Endothelial cell of umbilical vein (primary cell): ENCODE measurements at regions not wholly inside any gene's neighbourhood (a gene's known extent, or its start where the extent isn't known, plus 50 kb on each side); places are given as distances from the start of the nearest gene placed in this dataset.

Experiments
- BruUV-seq: library from RNA; stranded (reverse); fragments of 400-500 nt; replicated peaks from 2 replicates; lab custom pipeline; 2021; lab: Mats Ljungman, UMichigan
- CTCF ChIA-PET: fragments of 300-600, 350-600 bp; sonication (Branson Sonifier 250); formaldehyde crosslinking; loops from one replicate; lab custom pipeline; 2021; ENCODE audit warnings: antibody characterized with exemption, inconsistent platforms; lab: Charles Lee
- POLR2A ChIA-PET: fragments of 300-600, 350-600 bp; sonication (Branson Sonifier 250); formaldehyde crosslinking; loops from one replicate; lab custom pipeline; 2021; ENCODE audit warnings: antibody characterized with exemption, inconsistent platforms; lab: Charles Lee
- DNase-seq: peaks from one replicate; pipeline ENCODE4 v3.0.0-alpha.2; 2011; ENCODE audit warnings: low read depth, low spot score
- FAIRE-seq: peaks from 2 replicates; lab custom pipeline; 2011; peaks lifted over from hg19 to GRCh38; lab: Jason Lieb, UNC
- H2AFZ ChIP-seq: 2 replicates; pipeline ENCODE4 v1.6.0; 2012; ENCODE audit warnings: low read depth, low read length, control low read depth, inconsistent platforms
- H3K27ac ChIP-seq: 2 replicates; pipeline ENCODE4 v1.5.1; 2011; ENCODE audit warnings: low read depth, mild to moderate bottlenecking, control low read depth, low read length, moderate library complexity; ENCODE audit not compliant: insufficient read depth
- H3K27me3 ChIP-seq, 2 experiments: 2 replicates each; pipeline versions ENCODE4 v1.6.0 to v1.6.1; 2011; ENCODE audit warnings: low read length in 2 of 2, mixed read lengths in 1 of 2; ENCODE audit not compliant: control insufficient read depth in 2 of 2, insufficient read depth in 2 of 2
- H3K36me3 ChIP-seq, 2 experiments: 2 replicates in 1 of 2; 3 replicates in 1 of 2; pipeline ENCODE4 v1.5.1; 2011; ENCODE audit warnings: low read length in 2 of 2, mild to moderate bottlenecking in 1 of 2, moderate library complexity in 1 of 2; ENCODE audit not compliant: control insufficient read depth in 2 of 2, insufficient read depth in 2 of 2; ENCODE audit errors: extremely low read depth in 1 of 2
- H3K4me1 ChIP-seq: 3 replicates; pipeline ENCODE4 v1.5.1; 2011; ENCODE audit warnings: mild to moderate bottlenecking, low read length; ENCODE audit not compliant: control insufficient read depth, insufficient read depth; ENCODE audit errors: extremely low read depth
- H3K4me2 ChIP-seq: 2 replicates; pipeline ENCODE4 v1.6.1; 2011; ENCODE audit warnings: low read length, control low read depth, mixed read lengths; ENCODE audit not compliant: insufficient read depth
- H3K4me3 ChIP-seq, 3 experiments: fragments of 200-600 bp in 1 of 3; sonication (generic), shearing (Covaris generic) in 1 of 3; replicated peaks in 1 of 3; 2 replicates each; pipeline ENCODE4 v1.5.1; 2011 to 2016; ENCODE audit warnings: control low read depth in 3 of 3, low read length in 3 of 3, mild to moderate bottlenecking in 2 of 3, inconsistent platforms in 1 of 3, low read depth in 1 of 3, moderate library complexity in 1 of 3; ENCODE audit not compliant: insufficient read depth in 1 of 3
- H3K79me2 ChIP-seq: 2 replicates; pipeline ENCODE4 v1.6.0; 2012; ENCODE audit warnings: low read length, inconsistent platforms; ENCODE audit not compliant: control insufficient read depth, insufficient read depth
- H3K9ac ChIP-seq: replicated peaks from 2 replicates; pipeline ENCODE3; 2011; ENCODE audit warnings: low read length, control low read depth; ENCODE audit not compliant: insufficient read depth; ENCODE audit errors: extremely low read depth
- H3K9me1 ChIP-seq: replicated peaks from 3 replicates; pipeline ENCODE4 v1.6.0; 2011; ENCODE audit warnings: mild to moderate bottlenecking, low read length; ENCODE audit not compliant: control insufficient read depth, insufficient read depth; ENCODE audit errors: extremely low read depth
- H3K9me3 ChIP-seq: replicated peaks from 2 replicates; pipeline ENCODE4 v1.5.1; 2012; ENCODE audit warnings: low read length, inconsistent platforms; ENCODE audit not compliant: control insufficient read depth, insufficient read depth
- H4K20me1 ChIP-seq: replicated peaks from 2 replicates; pipeline ENCODE3; 2011; ENCODE audit warnings: mild to moderate bottlenecking, low read length; ENCODE audit not compliant: control insufficient read depth, insufficient read depth; ENCODE audit errors: extremely low read depth
- EZH2 ChIP-seq: IDR thresholded peaks from 2 replicates; pipeline ENCODE4 v1.6.1; 2012; ENCODE audit warnings: borderline replicate concordance, low read depth, mild to moderate bottlenecking, moderate library complexity, low read length, inconsistent platforms; ENCODE audit not compliant: severe bottlenecking
- FOS ChIP-seq: IDR thresholded peaks from 2 replicates; pipeline ENCODE4 v1.6.1; 2011; ENCODE audit warnings: mild to moderate bottlenecking, low read length, moderate library complexity, borderline replicate concordance; ENCODE audit not compliant: insufficient read depth
- GATA2 ChIP-seq: IDR thresholded peaks from 2 replicates; pipeline ENCODE4 v1.7.0; 2011; ENCODE audit warnings: low read depth, mild to moderate bottlenecking, moderate library complexity, mixed read lengths, low read length; ENCODE audit not compliant: insufficient read length, insufficient read depth
- JUN ChIP-seq: IDR thresholded peaks from 2 replicates; pipeline ENCODE4 v1.6.1; 2011; ENCODE audit warnings: borderline replicate concordance, low read depth; ENCODE audit not compliant: insufficient read length, insufficient read depth
- MYC ChIP-seq: IDR thresholded peaks from one replicate; pipeline ENCODE4 v1.6.1; 2011; ENCODE audit warnings: mild to moderate bottlenecking, low read depth, low read length
- POLR2A ChIP-seq: IDR thresholded peaks from 2 replicates; pipeline ENCODE4 v1.6.1; 2012; ENCODE audit warnings: low read depth, mild to moderate bottlenecking, control low read depth, low read length
- POLR2AphosphoS5 ChIP-seq: IDR thresholded peaks from 2 replicates; pipeline ENCODE4 v1.6.1; 2012; ENCODE audit warnings: low read depth, mild to moderate bottlenecking, control low read depth, low read length, moderate library complexity; ENCODE audit not compliant: insufficient read depth
- dilution Hi-C: fragments of 300-500 bp; cut with MboI; formaldehyde crosslinking; loops from one replicate; pipeline ENCODE4 v1.15.0; 2019; ENCODE audit warnings: low sequenced_read_pairs; ENCODE audit not compliant: extremely low pct_ligation_motif_present
- intact Hi-C: fragments of 100-400 bp; cut with micrococcal nuclease; formaldehyde crosslinking; loops from one replicate; pipeline ENCODE4 v1.10.0; 2022
- TF ChIP-seq, protein P1 (sequence below), 2 donors: IDR thresholded peaks; 1 replicate in 1 of 2; 2 replicates in 1 of 2; pipeline ENCODE4 v1.5.1; 2011; ENCODE audit warnings: low read length in 2 of 2, mild to moderate bottlenecking in 2 of 2, moderate library complexity in 2 of 2, control low read depth in 1 of 2, inconsistent platforms in 1 of 2, low read depth in 1 of 2; ENCODE audit not compliant: insufficient read depth in 1 of 2; ENCODE audit errors: extremely low read depth in 1 of 2
- TF ChIP-seq, protein P2 (sequence below): IDR thresholded peaks from 2 replicates; pipeline ENCODE4 v1.6.1; 2011; ENCODE audit not compliant: insufficient read depth, insufficient read length

- no peak for DNase-seq
- Histone ChIP-seq H3K4me2 (no peak overlapping the region), H3K4me1 (no peaks in the 10 kb centered on the region), H3K27ac (no peak overlapping the region), H3K79me2 (no peaks in the 10 kb centered on the region), H3K27me3 (no peaks in the 10 kb centered on the region), H3K9me1 (no peaks in the 10 kb centered on the region), H2AFZ (no peak overlapping the region), H3K9me3 (no peaks in the 10 kb centered on the region), H3K9ac (no peak overlapping the region), H3K36me3 (no peaks in the 10 kb centered on the region), H3K4me3 (no peak overlapping the region), H4K20me1 (no peaks in the 10 kb centered on the region)
- dilution Hi-C loops: no loop called here
- ChIA-PET CTCF (no interaction called here), POLR2A (no interaction called here)
- intact Hi-C loops: no loop called here
- TF ChIP-seq JUN: no peak
- TF ChIP-seq GATA2: no peak
- TF ChIP-seq POLR2AphosphoS5: no peak
- TF ChIP-seq MYC: no peak
- TF ChIP-seq, protein P1, sequence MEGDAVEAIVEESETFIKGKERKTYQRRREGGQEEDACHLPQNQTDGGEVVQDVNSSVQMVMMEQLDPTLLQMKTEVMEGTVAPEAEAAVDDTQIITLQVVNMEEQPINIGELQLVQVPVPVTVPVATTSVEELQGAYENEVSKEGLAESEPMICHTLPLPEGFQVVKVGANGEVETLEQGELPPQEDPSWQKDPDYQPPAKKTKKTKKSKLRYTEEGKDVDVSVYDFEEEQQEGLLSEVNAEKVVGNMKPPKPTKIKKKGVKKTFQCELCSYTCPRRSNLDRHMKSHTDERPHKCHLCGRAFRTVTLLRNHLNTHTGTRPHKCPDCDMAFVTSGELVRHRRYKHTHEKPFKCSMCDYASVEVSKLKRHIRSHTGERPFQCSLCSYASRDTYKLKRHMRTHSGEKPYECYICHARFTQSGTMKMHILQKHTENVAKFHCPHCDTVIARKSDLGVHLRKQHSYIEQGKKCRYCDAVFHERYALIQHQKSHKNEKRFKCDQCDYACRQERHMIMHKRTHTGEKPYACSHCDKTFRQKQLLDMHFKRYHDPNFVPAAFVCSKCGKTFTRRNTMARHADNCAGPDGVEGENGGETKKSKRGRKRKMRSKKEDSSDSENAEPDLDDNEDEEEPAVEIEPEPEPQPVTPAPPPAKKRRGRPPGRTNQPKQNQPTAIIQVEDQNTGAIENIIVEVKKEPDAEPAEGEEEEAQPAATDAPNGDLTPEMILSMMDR (IDR thresholded peaks at IDR 0.05; ENCODE audit: extremely low read depth in 1 of 2, insufficient read depth in 1 of 2, low read depth in 1 of 2, low read length in 2 of 2): no peak
- TF ChIP-seq POLR2A: no peak
- no peak for TF ChIP-seq EZH2
- TF ChIP-seq, protein P2, sequence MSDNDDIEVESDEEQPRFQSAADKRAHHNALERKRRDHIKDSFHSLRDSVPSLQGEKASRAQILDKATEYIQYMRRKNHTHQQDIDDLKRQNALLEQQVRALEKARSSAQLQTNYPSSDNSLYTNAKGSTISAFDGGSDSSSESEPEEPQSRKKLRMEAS: no peak
- no peak for TF ChIP-seq FOS
- no peak for FAIRE-seq
- BruUV-seq: no TSS peak
These were observed 60.6 kb downstream of the FOXA2 start for GRCh38 chr20:22523499-22524392.
